ENCODE measurements at regions not wholly inside any gene's neighbourhood (a gene's known extent, or its start where the extent isn't known, plus 50 kb on each side); places are given as distances from the start of the nearest gene placed in this dataset.

GRCh38 chr17:77371117-77371887 lies 230.5 kb downstream of the SEC14L1 start:
- intact Hi-C loops (cut with DNase I), result loop anchor here in 5 of 10 donors (5.0 to 10.0 kb wide), 3 partner anchors 39 to 56 kb away; no protein-coding TSS in a partner anchor
- Histone ChIP-seq H3K9me3 (no peaks in the 10 kb centered on the region), H3K27me3 (no peaks in the 10 kb centered on the region), H3K4me1 (peaks cover 35 to 71% (median 65%) of the 10 kb centered on the region in 9 donors), H3K36me3 (no peaks in the 10 kb centered on the region), H3K27ac (peak overlapping the region; percentile 89 to 99 (median 97)), H3K4me3 (peak overlapping the region in 1 of 10 donors; percentile 96)
- peak in 1 of 8 donors; percentile 6 for ATAC-seq
- 56 to 67% methylated on average over 20 of the region's 20 CpGs for WGBS, 2 donors
- no peak for TF ChIP-seq CTCF (IDR thresholded peaks at IDR 0.05)
- no peak for DNase-seq

- intact Hi-C loops (cut with DNase I), result loop anchor here in 5 of 10 donors (5.0 to 10.0 kb wide), 3 partner anchors 40 to 55 kb away; no protein-coding TSS in a partner anchor
- Histone ChIP-seq H3K4me3 (peak overlapping the region in 9 of 10 donors; percentile 84 to 100 (median 93)), H3K27me3 (no peaks in the 10 kb centered on the region), H3K4me1 (peaks cover 39 to 71% (median 65%) of the 10 kb centered on the region in 9 donors), H3K27ac (peak overlapping the region; percentile 89 to 99 (median 97)), H3K36me3 (no peaks in the 10 kb centered on the region), H3K9me3 (no peaks in the 10 kb centered on the region)
- no peak for ATAC-seq
- 61 to 69% methylated on average over 16 of the region's 16 CpGs for WGBS, 2 donors
- DNase-seq, result no peak
- TF ChIP-seq CTCF (IDR thresholded peaks at IDR 0.05), result no peak
These were observed 231.2 kb downstream of the SEC14L1 start for GRCh38 chr17:77371888-77372443.

GRCh38 chr17:77372444-77373298 lies 231.9 kb downstream of the SEC14L1 start:
- peak in 2 of 9 donors; percentile 18 to 21 for TF ChIP-seq CTCF (IDR thresholded peaks at IDR 0.05)
- Histone ChIP-seq H3K4me1 (peaks cover 46 to 76% (median 72%) of the 10 kb centered on the region in 9 donors), H3K36me3 (no peaks in the 10 kb centered on the region), H3K4me3 (peak overlapping the region; percentile 81 to 100 (median 92)), H3K9me3 (no peaks in the 10 kb centered on the region), H3K27ac (peak overlapping the region; percentile 89 to 99 (median 97)), H3K27me3 (no peaks in the 10 kb centered on the region)
- WGBS, 2 donors, result 1% methylated on average over 50 to 61 of the region's 64 CpGs
- peak; percentile 56 to 75 (median 66) for ATAC-seq
- intact Hi-C loops (cut with DNase I), result loop anchor here in 5 of 10 donors (5.0 to 10.0 kb wide), 3 partner anchors 40 to 55 kb away; no protein-coding TSS in a partner anchor
- peak; percentile 88 to 92 for DNase-seq
